HL-60 (cell line): ENCODE measurements at regions not wholly inside any gene's neighbourhood (a gene's known extent, or its start where the extent isn't known, plus 50 kb on each side); places are given as distances from the start of the nearest gene placed in this dataset.

Experiments used
- DNase-seq, 2 experiments: peaks; one replicate each; pipeline ENCODE4 v3.0.0-alpha.2; 2010 to 2020; ENCODE audit warnings: low read depth in 1 of 2, low spot score in 1 of 2
- H3K27ac ChIP-seq: fragments of 250-450 bp; sonication (Bioruptor Pico); replicated peaks from 2 replicates; pipeline ENCODE4 v1.5.1; 2020; ENCODE audit warnings: mild to moderate bottlenecking, moderate library complexity
- H3K27me3 ChIP-seq: fragments of 250-450 bp; sonication (Bioruptor Pico); 2 replicates; pipeline ENCODE4 v1.5.1; 2021; ENCODE audit warnings: mild to moderate bottlenecking, moderate library complexity; ENCODE audit not compliant: insufficient read depth, poor library complexity, severe bottlenecking
- H3K4me3 ChIP-seq: replicated peaks from 2 replicates; pipeline ENCODE4 v1.5.1; 2011; ENCODE audit warnings: mild to moderate bottlenecking, control low read depth, low read length; ENCODE audit not compliant: insufficient read depth
- CTCF ChIP-seq: IDR thresholded peaks from one replicate; pipeline ENCODE4 v1.5.1; 2011; ENCODE audit warnings: low read length, control low read depth, inconsistent platforms; ENCODE audit not compliant: insufficient read depth
- GABPA ChIP-seq: IDR thresholded peaks from 2 replicates; pipeline ENCODE4 v1.6.1; 2012; ENCODE audit warnings: low read depth
- POLR2AphosphoS5 ChIP-seq: IDR thresholded peaks from 2 replicates; pipeline ENCODE4 v1.6.1; 2012; ENCODE audit warnings: low read depth
- SPI1 ChIP-seq: IDR thresholded peaks from 2 replicates; pipeline ENCODE4 v1.6.1; 2012; ENCODE audit warnings: low read depth, mild to moderate bottlenecking, borderline replicate concordance
- TF ChIP-seq, protein P1 (sequence below): IDR thresholded peaks from 2 replicates; pipeline ENCODE4 v1.6.1; 2012; ENCODE audit warnings: low read depth; ENCODE audit not compliant: insufficient replicate concordance

DNA sequence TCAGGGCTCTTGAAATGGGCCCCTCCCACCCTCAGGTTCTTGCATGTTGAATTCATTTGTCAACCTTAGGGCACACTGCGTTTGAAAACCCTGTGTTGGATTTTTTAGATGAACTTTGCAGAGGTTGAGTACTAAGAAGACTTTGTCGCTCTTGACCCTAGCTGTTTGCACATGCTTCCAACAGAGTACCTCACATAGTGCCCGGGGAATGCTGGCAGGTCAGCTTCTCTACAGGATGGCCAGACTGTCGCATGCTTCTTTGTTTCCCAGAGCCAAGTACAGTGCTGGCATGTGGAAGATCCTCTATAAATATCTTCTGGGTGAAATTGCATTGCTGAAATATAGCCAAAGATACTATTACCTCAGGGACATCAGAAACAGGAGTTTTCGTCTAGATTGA lies 59.9 kb downstream of the FAT3 start:
- Histone ChIP-seq H3K27me3 (no peaks in the 10 kb centered on the region), H3K27ac (no peak overlapping the region), H3K4me3 (no peak overlapping the region)
- DNase-seq = no peak
- TF ChIP-seq POLR2AphosphoS5 = no peak

DNA sequence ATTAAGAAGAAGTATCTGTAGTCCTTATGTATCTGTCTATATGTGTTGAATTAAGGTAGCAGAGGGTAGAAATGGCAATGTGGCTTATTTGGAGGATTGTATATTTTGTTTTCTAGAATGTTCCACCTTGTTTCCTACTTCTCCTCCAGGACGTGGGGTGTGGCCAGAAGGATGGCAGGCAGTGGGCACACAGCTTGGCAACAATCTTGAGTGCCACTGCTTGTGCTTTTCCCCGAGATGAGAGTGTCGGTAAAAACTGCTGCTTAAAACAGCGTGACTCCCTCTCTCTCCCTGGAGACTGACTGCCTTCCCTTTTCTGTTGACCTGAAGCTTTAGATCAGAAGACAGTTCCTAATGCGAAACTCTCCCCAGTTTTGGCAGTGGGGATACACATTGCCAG lies 61.2 kb downstream of the FAT3 start:
- TF ChIP-seq POLR2AphosphoS5 (no peak), GABPA (no peak), CTCF (no peak), SPI1 (no peak)
- TF ChIP-seq, protein P1, sequence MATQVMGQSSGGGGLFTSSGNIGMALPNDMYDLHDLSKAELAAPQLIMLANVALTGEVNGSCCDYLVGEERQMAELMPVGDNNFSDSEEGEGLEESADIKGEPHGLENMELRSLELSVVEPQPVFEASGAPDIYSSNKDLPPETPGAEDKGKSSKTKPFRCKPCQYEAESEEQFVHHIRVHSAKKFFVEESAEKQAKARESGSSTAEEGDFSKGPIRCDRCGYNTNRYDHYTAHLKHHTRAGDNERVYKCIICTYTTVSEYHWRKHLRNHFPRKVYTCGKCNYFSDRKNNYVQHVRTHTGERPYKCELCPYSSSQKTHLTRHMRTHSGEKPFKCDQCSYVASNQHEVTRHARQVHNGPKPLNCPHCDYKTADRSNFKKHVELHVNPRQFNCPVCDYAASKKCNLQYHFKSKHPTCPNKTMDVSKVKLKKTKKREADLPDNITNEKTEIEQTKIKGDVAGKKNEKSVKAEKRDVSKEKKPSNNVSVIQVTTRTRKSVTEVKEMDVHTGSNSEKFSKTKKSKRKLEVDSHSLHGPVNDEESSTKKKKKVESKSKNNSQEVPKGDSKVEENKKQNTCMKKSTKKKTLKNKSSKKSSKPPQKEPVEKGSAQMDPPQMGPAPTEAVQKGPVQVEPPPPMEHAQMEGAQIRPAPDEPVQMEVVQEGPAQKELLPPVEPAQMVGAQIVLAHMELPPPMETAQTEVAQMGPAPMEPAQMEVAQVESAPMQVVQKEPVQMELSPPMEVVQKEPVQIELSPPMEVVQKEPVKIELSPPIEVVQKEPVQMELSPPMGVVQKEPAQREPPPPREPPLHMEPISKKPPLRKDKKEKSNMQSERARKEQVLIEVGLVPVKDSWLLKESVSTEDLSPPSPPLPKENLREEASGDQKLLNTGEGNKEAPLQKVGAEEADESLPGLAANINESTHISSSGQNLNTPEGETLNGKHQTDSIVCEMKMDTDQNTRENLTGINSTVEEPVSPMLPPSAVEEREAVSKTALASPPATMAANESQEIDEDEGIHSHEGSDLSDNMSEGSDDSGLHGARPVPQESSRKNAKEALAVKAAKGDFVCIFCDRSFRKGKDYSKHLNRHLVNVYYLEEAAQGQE = no peak
- Histone ChIP-seq H3K27me3 (no peaks in the 10 kb centered on the region), H3K27ac (no peak overlapping the region), H3K4me3 (no peak overlapping the region)
- DNase-seq = no peak

GRCh38 chr11:92286709-92287108 lies 62.1 kb downstream of the FAT3 start:
- Histone ChIP-seq H3K27me3 (no peaks in the 10 kb centered on the region), H3K27ac (no peak overlapping the region), H3K4me3 (no peak overlapping the region)
- TF ChIP-seq SPI1 = no peak
- TF ChIP-seq, protein P1 = no peak
- TF ChIP-seq POLR2AphosphoS5 = no peak
- TF ChIP-seq GABPA = no peak
- TF ChIP-seq CTCF = no peak
- DNase-seq = no peak

DNA sequence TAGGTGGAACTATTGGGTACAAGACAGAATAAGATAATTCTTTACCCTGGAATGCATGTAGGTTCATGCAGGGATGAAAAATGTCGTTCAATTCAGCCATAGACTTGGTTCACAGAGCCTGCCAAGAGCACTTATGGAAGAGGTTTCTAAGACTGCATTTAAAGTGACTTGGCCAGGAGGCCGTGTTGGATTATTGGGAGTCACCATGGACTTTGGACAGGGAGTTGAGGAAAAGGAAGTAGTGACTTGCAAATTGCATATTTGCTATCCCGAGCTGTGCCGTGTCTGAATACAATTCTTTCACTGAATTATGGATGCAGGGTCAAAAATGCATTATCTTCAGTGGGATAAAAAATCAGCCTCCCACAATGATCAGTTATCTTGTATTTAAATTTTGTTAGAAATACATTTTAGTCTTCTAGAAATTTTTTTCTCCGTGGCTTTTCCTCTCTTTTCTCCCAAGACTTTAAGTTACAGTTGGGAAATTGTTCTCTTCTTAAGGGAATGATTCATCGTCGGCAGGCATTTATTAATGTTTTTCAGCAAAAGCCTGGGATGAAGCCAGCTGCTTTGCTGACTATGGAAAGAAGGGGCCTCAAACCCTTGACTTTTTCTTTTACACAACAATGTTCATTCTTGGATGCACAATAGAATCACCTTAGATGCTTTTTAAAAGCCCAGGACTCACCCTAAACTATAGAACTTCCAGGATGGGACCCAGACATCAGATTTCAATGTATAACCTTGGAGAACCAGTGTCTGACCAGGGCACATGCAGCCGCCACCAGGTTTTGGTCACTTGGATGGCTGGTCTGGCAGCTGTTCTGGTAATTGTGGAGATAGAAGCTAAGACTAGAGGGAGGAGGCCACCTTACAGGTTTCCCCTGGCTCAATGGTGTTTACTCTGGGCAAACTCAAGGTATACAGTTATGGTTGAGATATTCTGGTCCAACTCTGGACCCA lies 70.8 kb downstream of the FAT3 start:
- Histone ChIP-seq H3K4me3 (no peak overlapping the region), H3K27me3 (no peaks in the 10 kb centered on the region), H3K27ac (no peak overlapping the region)
- DNase-seq = no peak
- TF ChIP-seq, protein P1 = no peak
- TF ChIP-seq SPI1 (no peak), CTCF (no peak), POLR2AphosphoS5 (no peak), GABPA (no peak)
